WTC11 (cell line): ENCODE measurements at regions not wholly inside any gene's neighbourhood (a gene's known extent, or its start where the extent isn't known, plus 50 kb on each side); places are given as distances from the start of the nearest gene placed in this dataset.

Source experiments
- ATAC-seq: fragments of 200-7000 bp; cut with Tn5 transposase; 2 replicates; pipeline ENCODE4 v1.10.0; 2021; ENCODE audit warnings: mild to moderate bottlenecking, moderate library complexity
- CTCF ChIA-PET: fragments of 300-600 bp; sonication (Branson Sonifier 250); formaldehyde crosslinking; loops from one replicate; lab custom pipeline; 2021; ENCODE audit warnings: antibody characterized with exemption; lab: Charles Lee
- POLR2A ChIA-PET: fragments of 350-600 bp; sonication (Branson Sonifier 250); formaldehyde crosslinking; loops from one replicate; lab custom pipeline; 2021; ENCODE audit warnings: antibody characterized with exemption; lab: Charles Lee
- DNase-seq: peaks from one replicate; pipeline ENCODE4 v3.0.0; 2021; ENCODE audit warnings: low spot score
- H3K27ac Mint-ChIP-seq: 2 replicates; pipeline ENCODE4 v1.8.0; 2021; ENCODE audit warnings: mixed read lengths
- H3K27me3 Mint-ChIP-seq: 2 replicates; pipeline ENCODE4 v1.8.0; 2021; ENCODE audit warnings: low read depth, mild to moderate bottlenecking, moderate library complexity, mixed read lengths
- H3K36me3 Mint-ChIP-seq: 2 replicates; pipeline ENCODE4 v1.8.0; 2021; ENCODE audit warnings: mixed read lengths
- H3K4me1 Mint-ChIP-seq: 2 replicates; pipeline ENCODE4 v1.8.0; 2022; ENCODE audit warnings: mixed read lengths
- H3K4me3 Mint-ChIP-seq: 2 replicates; pipeline ENCODE4 v1.8.0; 2021; ENCODE audit warnings: mild to moderate bottlenecking, moderate library complexity, mixed read lengths
- H3K9me3 Mint-ChIP-seq: 2 replicates; pipeline ENCODE4 v1.8.0; 2021; ENCODE audit warnings: mixed read lengths
- CREB1 ChIP-seq: sonication (generic); formaldehyde crosslinking; IDR thresholded peaks from 2 replicates; pipeline ENCODE4 v1.8.0; 2023; ENCODE audit warnings: mild to moderate bottlenecking, missing genetic modification reagents
- CTCF ChIP-seq: fragments of 200-600 bp; IDR thresholded peaks from 2 replicates; pipeline ENCODE4 v1.8.0; 2022; ENCODE audit warnings: antibody characterized with exemption
- E2F1 ChIP-seq: sonication (generic); formaldehyde crosslinking; IDR thresholded peaks from 2 replicates; pipeline ENCODE4 v1.8.0; 2022; ENCODE audit warnings: mild to moderate bottlenecking, missing genetic modification reagents
- FOXJ3 ChIP-seq: sonication (generic); formaldehyde crosslinking; IDR thresholded peaks from 2 replicates; pipeline ENCODE4 v1.9.0; 2021; ENCODE audit warnings: missing genetic modification reagents, mild to moderate bottlenecking, borderline replicate concordance
- FOXK1 ChIP-seq: sonication (generic); formaldehyde crosslinking; IDR thresholded peaks from 2 replicates; pipeline ENCODE4 v1.8.0; 2022; ENCODE audit warnings: mild to moderate bottlenecking, moderate library complexity, missing genetic modification reagents
- FOXP1 ChIP-seq: sonication (generic); formaldehyde crosslinking; IDR thresholded peaks from 2 replicates; pipeline ENCODE4 v1.8.0; 2022; ENCODE audit warnings: missing genetic modification reagents, mild to moderate bottlenecking, moderate library complexity, borderline replicate concordance
- GRHL2 ChIP-seq: fragments of 250-450 bp; sonication (Bioruptor Pico); IDR thresholded peaks from 2 replicates; pipeline ENCODE4 v1.8.0; 2022; ENCODE audit warnings: mild to moderate bottlenecking, moderate library complexity; ENCODE audit not compliant: insufficient replicate concordance, severe bottlenecking
- HMGA2 ChIP-seq: fragments of 250-450 bp; sonication (Bioruptor Pico); IDR thresholded peaks from 2 replicates; pipeline ENCODE4 v1.4.0; 2021; ENCODE audit warnings: mild to moderate bottlenecking, moderate library complexity
- NFATC4 ChIP-seq: fragments of 250-450 bp; sonication (Bioruptor Pico); IDR thresholded peaks from 2 replicates; pipeline ENCODE4 v1.9.0; 2021; ENCODE audit warnings: mild to moderate bottlenecking
- NR1H2 ChIP-seq: sonication (generic); formaldehyde crosslinking; IDR thresholded peaks from 2 replicates; pipeline ENCODE4 v1.9.0; 2021; ENCODE audit warnings: mild to moderate bottlenecking, moderate library complexity, missing genetic modification reagents
- OVOL2 ChIP-seq: fragments of 250-450 bp; sonication (Bioruptor Pico); IDR thresholded peaks from 2 replicates; pipeline ENCODE4 v1.9.0; 2021; ENCODE audit warnings: mild to moderate bottlenecking, borderline replicate concordance
- RORB ChIP-seq: fragments of 250-450 bp; sonication (Bioruptor Pico); IDR thresholded peaks from 2 replicates; pipeline ENCODE4 v1.9.0; 2021; ENCODE audit warnings: mild to moderate bottlenecking
- TEAD4 ChIP-seq: sonication (generic); formaldehyde crosslinking; IDR thresholded peaks from 2 replicates; pipeline ENCODE4 v1.8.0; 2022; ENCODE audit warnings: mild to moderate bottlenecking, missing genetic modification reagents
- ZNF219 ChIP-seq: sonication (generic); formaldehyde crosslinking; IDR thresholded peaks from 2 replicates; pipeline ENCODE4 v1.8.0; 2023; ENCODE audit warnings: missing genetic modification reagents, mild to moderate bottlenecking, borderline replicate concordance
- ZNF396 ChIP-seq: fragments of 250-450 bp; sonication (Bioruptor Pico); IDR thresholded peaks from 2 replicates; pipeline ENCODE4 v1.8.0; 2021; ENCODE audit warnings: mild to moderate bottlenecking, moderate library complexity, borderline replicate concordance
- TF ChIP-seq, protein P1 (sequence below): sonication (generic); formaldehyde crosslinking; IDR thresholded peaks from 2 replicates; pipeline ENCODE4 v1.8.1; 2023; ENCODE audit warnings: mild to moderate bottlenecking, moderate library complexity, missing genetic modification reagents
- TF ChIP-seq, protein P2 (sequence below): sonication (generic); formaldehyde crosslinking; conservative IDR thresholded peaks from 2 replicates; pipeline ENCODE4 v1.8.1; 2022; ENCODE audit warnings: mild to moderate bottlenecking, missing genetic modification reagents
- TF ChIP-seq, protein P3 (sequence below): sonication (generic); formaldehyde crosslinking; IDR thresholded peaks from 2 replicates; pipeline ENCODE4 v1.8.1; 2023; ENCODE audit warnings: mild to moderate bottlenecking, missing genetic modification reagents
- TF ChIP-seq, protein P4 (sequence below): sonication (generic); formaldehyde crosslinking; IDR thresholded peaks from 2 replicates; pipeline ENCODE4 v1.8.0; 2022; ENCODE audit warnings: mild to moderate bottlenecking, missing genetic modification reagents
- TF ChIP-seq, protein P5 (sequence below): sonication (generic); formaldehyde crosslinking; IDR thresholded peaks from 2 replicates; pipeline ENCODE4 v1.8.0; 2022; ENCODE audit warnings: mild to moderate bottlenecking, missing genetic modification reagents
- TF ChIP-seq, protein P6 (sequence below): sonication (generic); formaldehyde crosslinking; IDR thresholded peaks from 2 replicates; pipeline ENCODE4 v1.8.0; 2023; ENCODE audit warnings: missing genetic modification reagents, mild to moderate bottlenecking, borderline replicate concordance

- POLR2A ChIA-PET = no interaction called here
- no peak for DNase-seq
- no peaks in the 10 kb centered on the region; the same call in 1 of the 2 replicates for H3K27me3 Mint-ChIP-seq
- no peak overlapping the region for H3K4me3 Mint-ChIP-seq
- peaks cover 8% of the 10 kb centered on the region for H3K36me3 Mint-ChIP-seq
- peaks cover 16% of the 10 kb centered on the region for H3K9me3 Mint-ChIP-seq
- peaks cover 16% of the 10 kb centered on the region for H3K4me1 Mint-ChIP-seq
- TF ChIP-seq E2F1 (no peak), CTCF (no peak), HMGA2 (no peak), CREB1 (no peak), ZNF219 (no peak), TEAD4 (CRISPR knock-in tag) (no peak), FOXP1 (no peak), RORB (no peak), FOXJ3 (no peak)
- TF ChIP-seq, protein P1, sequence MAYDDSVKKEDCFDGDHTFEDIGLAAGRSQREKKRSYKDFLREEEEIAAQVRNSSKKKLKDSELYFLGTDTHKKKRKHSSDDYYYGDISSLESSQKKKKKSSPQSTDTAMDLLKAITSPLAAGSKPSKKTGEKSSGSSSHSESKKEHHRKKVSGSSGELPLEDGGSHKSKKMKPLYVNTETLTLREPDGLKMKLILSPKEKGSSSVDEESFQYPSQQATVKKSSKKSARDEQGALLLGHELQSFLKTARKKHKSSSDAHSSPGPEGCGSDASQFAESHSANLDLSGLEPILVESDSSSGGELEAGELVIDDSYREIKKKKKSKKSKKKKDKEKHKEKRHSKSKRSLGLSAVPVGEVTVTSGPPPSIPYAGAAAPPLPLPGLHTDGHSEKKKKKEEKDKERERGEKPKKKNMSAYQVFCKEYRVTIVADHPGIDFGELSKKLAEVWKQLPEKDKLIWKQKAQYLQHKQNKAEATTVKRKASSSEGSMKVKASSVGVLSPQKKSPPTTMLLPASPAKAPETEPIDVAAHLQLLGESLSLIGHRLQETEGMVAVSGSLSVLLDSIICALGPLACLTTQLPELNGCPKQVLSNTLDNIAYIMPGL (CRISPR knock-in tag) = no peak
- TF ChIP-seq, protein P2, sequence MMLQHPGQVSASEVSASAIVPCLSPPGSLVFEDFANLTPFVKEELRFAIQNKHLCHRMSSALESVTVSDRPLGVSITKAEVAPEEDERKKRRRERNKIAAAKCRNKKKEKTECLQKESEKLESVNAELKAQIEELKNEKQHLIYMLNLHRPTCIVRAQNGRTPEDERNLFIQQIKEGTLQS (CRISPR knock-in tag) = no peak
- TF ChIP-seq, protein P3, sequence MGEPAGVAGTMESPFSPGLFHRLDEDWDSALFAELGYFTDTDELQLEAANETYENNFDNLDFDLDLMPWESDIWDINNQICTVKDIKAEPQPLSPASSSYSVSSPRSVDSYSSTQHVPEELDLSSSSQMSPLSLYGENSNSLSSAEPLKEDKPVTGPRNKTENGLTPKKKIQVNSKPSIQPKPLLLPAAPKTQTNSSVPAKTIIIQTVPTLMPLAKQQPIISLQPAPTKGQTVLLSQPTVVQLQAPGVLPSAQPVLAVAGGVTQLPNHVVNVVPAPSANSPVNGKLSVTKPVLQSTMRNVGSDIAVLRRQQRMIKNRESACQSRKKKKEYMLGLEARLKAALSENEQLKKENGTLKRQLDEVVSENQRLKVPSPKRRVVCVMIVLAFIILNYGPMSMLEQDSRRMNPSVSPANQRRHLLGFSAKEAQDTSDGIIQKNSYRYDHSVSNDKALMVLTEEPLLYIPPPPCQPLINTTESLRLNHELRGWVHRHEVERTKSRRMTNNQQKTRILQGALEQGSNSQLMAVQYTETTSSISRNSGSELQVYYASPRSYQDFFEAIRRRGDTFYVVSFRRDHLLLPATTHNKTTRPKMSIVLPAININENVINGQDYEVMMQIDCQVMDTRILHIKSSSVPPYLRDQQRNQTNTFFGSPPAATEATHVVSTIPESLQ (CRISPR knock-in tag) = no peak
- H3K27ac Mint-ChIP-seq = no peak overlapping the region
- CTCF ChIA-PET = no interaction called here
- ATAC-seq = no peak
These were observed 85.7 kb upstream of the PRDM11 start for GRCh38 chr11:45060707-45061106.

DNA sequence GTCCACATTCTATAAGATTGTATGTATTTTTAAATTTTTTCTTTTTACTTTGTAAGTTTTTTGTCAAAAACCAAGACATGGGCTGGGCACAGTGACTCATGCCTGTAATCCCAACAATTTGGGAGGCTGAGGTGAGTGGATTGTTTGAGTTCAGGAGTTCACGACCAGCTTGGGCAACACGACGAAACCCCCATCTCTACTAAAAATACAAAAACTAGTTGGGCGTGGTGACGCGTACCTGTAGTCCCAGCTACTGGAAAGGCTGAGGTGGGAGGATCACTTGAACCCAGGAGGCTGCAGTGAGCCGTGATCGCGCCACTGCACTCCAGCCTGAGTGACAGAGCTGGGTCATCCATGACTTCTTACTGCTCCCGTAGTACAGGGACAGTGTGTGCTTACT is 84.8 kb upstream of the PRDM11 start:
- CTCF ChIA-PET = interaction anchor here (1.3 to 1.6 kb wide), 2 partner anchors 125 to 150 kb away, joined by 3 to 4 read pairs; no protein-coding TSS in a partner anchor
- peaks cover 26% of the 10 kb centered on the region for H3K9me3 Mint-ChIP-seq
- H3K4me3 Mint-ChIP-seq = no peak overlapping the region
- peaks cover 6% of the 10 kb centered on the region for H3K4me1 Mint-ChIP-seq
- DNase-seq (no peak), ATAC-seq (no peak)
- no peak overlapping the region for H3K27ac Mint-ChIP-seq
- peaks cover 6% of the 10 kb centered on the region; the same call in 1 of the 2 replicates for H3K27me3 Mint-ChIP-seq
- POLR2A ChIA-PET = no interaction called here
- H3K36me3 Mint-ChIP-seq = peaks cover 15% of the 10 kb centered on the region
- TF ChIP-seq OVOL2 (CRISPR knock-in tag) (no peak), FOXK1 (CRISPR knock-in tag) (no peak), NR1H2 (CRISPR knock-in tag) (no peak), NFATC4 (CRISPR knock-in tag) (no peak), ZNF396 (CRISPR knock-in tag) (no peak), GRHL2 (CRISPR knock-in tag) (no peak), RORB (no peak)
- TF ChIP-seq, protein P4, sequence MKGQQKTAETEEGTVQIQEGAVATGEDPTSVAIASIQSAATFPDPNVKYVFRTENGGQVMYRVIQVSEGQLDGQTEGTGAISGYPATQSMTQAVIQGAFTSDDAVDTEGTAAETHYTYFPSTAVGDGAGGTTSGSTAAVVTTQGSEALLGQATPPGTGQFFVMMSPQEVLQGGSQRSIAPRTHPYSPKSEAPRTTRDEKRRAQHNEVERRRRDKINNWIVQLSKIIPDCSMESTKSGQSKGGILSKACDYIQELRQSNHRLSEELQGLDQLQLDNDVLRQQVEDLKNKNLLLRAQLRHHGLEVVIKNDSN = no peak
- TF ChIP-seq, protein P5, sequence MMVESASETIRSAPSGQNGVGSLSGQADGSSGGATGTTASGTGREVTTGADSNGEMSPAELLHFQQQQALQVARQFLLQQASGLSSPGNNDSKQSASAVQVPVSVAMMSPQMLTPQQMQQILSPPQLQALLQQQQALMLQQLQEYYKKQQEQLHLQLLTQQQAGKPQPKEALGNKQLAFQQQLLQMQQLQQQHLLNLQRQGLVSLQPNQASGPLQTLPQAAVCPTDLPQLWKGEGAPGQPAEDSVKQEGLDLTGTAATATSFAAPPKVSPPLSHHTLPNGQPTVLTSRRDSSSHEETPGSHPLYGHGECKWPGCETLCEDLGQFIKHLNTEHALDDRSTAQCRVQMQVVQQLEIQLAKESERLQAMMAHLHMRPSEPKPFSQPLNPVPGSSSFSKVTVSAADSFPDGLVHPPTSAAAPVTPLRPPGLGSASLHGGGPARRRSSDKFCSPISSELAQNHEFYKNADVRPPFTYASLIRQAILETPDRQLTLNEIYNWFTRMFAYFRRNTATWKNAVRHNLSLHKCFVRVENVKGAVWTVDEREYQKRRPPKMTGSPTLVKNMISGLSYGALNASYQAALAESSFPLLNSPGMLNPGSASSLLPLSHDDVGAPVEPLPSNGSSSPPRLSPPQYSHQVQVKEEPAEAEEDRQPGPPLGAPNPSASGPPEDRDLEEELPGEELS (CRISPR knock-in tag) = no peak
- TF ChIP-seq, protein P6, sequence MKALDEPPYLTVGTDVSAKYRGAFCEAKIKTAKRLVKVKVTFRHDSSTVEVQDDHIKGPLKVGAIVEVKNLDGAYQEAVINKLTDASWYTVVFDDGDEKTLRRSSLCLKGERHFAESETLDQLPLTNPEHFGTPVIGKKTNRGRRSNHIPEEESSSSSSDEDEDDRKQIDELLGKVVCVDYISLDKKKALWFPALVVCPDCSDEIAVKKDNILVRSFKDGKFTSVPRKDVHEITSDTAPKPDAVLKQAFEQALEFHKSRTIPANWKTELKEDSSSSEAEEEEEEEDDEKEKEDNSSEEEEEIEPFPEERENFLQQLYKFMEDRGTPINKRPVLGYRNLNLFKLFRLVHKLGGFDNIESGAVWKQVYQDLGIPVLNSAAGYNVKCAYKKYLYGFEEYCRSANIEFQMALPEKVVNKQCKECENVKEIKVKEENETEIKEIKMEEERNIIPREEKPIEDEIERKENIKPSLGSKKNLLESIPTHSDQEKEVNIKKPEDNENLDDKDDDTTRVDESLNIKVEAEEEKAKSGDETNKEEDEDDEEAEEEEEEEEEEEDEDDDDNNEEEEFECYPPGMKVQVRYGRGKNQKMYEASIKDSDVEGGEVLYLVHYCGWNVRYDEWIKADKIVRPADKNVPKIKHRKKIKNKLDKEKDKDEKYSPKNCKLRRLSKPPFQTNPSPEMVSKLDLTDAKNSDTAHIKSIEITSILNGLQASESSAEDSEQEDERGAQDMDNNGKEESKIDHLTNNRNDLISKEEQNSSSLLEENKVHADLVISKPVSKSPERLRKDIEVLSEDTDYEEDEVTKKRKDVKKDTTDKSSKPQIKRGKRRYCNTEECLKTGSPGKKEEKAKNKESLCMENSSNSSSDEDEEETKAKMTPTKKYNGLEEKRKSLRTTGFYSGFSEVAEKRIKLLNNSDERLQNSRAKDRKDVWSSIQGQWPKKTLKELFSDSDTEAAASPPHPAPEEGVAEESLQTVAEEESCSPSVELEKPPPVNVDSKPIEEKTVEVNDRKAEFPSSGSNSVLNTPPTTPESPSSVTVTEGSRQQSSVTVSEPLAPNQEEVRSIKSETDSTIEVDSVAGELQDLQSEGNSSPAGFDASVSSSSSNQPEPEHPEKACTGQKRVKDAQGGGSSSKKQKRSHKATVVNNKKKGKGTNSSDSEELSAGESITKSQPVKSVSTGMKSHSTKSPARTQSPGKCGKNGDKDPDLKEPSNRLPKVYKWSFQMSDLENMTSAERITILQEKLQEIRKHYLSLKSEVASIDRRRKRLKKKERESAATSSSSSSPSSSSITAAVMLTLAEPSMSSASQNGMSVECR (CRISPR knock-in tag) = no peak
